HPDE6-E6E7 (cell line): ENCODE measurements at regions not wholly inside any gene's neighbourhood (a gene's known extent, or its start where the extent isn't known, plus 50 kb on each side); places are given as distances from the start of the nearest gene placed in this dataset.
"Not testable (repeated sequence)": the region's sequence is repeated elsewhere in the genome, so short reads cannot be mapped to it uniquely, and the experiment has no call there.

Experiments used
- DNase-seq: peaks from one replicate; pipeline ENCODE4 v3.0.0; 2011; ENCODE audit warnings: missing footprints; ENCODE audit errors: extremely low spot score

DNA sequence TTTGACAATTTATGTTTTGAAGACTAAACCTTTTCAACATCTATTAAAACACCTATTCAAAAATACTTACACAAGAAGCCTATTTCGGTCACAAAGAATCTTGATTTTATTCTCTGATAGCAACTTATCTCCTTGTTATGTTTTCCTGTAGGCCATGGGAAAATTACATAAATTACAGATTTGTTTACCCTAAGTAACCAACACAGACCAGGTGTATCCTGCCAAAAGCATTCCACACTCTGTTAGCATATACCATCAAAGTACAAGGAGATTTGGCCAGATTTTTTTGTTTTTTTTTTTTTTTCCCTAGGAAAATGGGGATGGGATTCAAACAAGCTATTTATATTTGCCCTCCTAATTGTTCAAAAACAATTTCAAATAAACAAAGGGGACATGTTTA is 497.9 kb upstream of the MAGEB18 start:
- no peak for DNase-seq

DNA sequence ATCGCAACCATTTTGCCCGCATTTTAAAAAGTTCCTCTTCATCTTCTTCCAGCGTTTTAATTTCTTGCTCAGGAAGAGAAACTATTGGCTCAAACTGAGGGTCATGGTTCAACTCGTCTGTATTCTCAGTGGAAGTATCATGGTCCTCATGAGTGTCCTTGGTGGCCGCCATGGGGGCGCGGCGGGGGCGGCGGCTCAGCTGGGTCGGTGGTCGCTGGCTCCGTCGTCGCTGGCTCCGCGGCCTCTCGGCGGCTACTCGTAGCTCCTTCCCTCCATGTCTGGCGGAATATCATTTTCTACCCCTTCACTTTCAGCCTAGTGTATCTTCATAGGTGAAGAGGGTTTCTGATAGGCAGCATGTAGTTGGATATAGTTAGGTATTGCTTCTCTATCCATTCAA is 492.0 kb upstream of the MAGEB18 start:
- no peak for DNase-seq

DNA sequence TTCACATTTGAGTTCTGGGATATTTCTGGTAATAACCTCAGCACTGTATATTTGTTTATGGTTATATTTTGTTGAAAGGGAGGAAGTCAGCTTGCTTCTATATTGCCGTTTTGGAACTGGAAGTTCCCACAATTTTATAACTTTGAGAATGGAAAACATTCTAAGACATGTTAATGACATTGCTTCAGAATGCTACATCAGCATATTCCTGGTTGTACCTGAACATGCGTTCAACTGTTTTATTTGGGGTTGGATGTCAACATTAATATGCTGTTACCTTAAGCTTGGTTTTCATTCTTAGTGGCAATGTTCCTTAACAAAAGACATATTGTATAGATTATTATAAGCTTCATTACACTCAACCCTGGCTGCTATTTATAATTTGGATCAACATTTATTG is 489.4 kb upstream of the MAGEB18 start:
- no peak for DNase-seq

DNA sequence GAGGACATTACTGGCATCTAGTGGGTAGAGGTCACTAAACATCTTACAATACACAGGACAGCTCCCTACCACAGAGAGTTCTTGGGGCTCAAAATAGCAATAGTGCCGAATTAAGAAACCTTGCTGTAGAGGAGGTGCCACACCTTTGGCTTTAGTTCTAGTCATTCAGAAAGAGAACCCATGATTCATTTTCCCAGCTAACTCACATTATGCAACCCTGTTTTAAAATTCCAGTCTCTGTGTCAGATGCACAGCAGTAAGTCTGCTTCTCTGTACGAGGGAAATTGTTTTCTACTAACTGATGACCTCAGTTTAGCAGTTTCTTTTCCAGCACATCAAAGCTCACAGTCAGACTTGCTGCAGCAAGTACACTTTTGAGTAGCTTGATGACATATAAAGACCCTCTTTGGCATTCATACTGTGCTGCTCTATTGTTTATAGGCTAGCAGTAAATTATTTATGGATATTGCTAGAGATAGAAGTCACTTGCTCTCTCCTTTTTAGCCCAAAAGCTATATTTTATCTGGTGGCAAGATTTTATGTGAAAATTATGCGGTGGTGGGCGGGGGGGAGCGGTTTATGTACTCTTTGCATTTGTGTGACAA is 487.8 kb upstream of the MAGEB18 start:
- peak; percentile 11 for DNase-seq

DNA sequence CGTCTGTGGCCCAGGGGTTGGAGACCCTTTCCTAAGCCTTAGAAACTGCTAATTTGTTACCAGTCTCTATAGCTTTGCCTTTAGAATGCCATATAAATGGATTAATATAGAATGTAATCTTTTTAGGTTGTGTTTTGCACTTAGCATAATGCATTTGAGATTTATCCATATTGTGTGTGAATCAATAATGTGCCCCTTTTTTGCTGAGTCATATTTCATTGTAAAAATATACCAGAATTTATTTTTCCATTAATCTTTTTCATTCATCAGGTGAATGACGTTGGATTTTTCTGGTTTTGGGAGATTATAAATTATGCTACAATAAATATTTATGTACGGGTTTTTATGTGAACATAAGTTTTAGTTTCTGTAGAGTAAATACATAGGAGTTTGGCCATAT is 478.8 kb upstream of the MAGEB18 start:
- DNase-seq = no peak

DNA sequence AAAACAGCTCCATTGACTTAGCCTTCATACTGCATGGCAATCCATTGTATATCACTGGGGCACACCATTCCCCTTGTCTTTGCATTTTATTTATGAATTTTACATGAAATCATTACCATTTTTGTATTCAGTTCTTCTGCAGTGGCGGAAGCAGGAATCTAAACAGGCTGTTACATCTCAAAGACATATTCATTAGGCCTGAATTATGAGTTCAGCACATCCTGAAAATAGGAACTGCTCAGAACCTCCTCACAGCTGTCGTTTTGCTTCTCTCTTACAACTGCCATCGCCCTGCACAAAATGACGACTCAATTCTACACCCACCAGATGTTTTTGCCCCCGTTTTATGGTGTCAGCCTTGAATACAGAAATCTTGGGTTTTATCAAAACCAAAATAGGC is 474.4 kb upstream of the MAGEB18 start:
- DNase-seq = no peak

DNA sequence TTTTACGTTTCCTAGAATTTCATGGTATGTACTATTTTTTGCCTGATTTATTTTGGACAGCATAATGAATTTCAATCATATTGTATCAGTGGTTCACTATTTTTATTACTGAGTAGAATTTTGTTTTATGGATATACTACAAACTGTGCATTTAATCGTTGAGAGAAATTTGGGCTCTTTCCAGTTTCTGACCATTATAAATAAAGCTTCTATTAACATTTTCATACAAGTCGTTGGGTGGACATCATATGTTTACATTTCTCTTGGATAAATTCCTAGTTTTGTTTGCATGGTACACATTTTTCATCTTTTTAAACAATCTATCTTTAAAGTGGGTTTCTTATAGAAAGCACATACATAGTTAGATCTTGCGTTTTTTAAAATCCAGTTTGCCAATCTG is 472.7 kb upstream of the MAGEB18 start:
- no peak for DNase-seq

DNA sequence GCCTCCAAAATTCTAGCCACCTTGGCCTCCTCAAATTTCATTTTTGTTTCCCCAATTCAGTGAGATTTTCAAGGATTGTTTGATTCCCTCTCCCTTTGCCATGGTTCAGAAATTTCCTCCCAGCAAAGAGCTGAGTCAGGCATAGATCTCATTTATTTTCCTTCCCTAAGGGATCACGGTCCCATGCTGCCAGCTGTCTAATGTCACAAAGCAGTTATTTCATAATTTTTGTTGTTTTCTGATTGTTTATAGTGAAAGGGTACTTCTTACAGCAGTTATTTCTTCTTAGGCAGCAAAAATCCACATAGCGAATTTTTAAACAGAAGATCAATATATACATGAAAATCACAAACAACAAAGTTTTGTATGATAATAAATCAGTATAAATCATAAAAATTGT is 470.5 kb upstream of the MAGEB18 start:
- DNase-seq = no peak

DNA sequence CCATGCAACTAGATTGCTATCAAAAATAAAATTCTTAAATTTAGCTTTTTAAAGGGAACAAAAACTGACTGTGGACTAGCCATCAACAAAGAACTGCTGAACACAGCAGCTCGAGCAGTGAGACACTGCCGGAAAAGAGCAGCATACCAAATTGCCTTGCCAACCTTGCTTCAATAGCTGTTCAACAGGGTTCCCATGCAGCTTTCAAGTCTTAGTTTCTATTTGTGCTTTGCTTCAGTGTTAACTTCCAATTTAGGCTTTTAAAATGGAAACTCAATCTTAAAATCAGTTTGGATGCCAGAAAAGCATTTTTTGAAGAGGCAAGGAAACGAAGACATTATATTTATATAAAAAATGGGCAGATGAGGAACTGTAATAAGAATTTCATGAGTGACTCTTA is 463.4 kb upstream of the MAGEB18 start:
- no peak for DNase-seq

DNA sequence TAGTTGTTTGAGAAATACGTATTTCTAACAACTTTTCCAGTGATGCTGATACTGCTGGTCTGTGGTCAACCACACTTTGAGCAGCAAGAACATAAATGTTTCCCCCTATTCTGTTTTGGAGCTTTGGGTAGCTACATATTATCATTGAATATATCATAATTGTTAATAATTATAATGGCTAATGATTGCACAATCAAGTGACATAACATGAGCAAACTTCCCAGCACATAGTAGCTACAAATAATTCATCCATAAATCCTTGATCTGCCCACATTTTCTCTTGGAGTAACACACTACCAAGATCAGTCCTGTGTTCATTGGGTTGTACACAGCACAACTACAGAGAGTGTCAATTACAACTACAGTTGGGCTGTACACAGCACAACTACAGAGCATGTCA is 436.3 kb upstream of the MAGEB18 start:
- no peak for DNase-seq

DNA sequence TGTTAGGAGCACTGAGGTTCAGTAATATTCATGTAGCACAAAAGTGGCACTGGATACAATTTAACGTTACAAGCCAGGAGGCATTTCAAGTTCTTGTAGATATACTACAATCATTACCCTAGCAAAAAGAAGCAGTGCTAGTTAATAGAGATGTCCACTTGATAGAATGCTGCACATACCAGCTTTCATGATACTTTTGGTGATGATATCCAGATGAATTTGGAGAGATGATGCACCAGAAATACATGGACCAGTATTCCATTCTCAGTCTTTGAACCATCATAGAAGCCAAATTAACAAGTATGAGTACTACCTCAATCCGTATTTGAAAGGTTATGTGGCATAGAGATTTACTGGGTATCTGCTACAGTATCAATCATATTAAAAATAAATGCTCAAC is 421.0 kb upstream of the MAGEB18 start:
- no peak for DNase-seq

DNA sequence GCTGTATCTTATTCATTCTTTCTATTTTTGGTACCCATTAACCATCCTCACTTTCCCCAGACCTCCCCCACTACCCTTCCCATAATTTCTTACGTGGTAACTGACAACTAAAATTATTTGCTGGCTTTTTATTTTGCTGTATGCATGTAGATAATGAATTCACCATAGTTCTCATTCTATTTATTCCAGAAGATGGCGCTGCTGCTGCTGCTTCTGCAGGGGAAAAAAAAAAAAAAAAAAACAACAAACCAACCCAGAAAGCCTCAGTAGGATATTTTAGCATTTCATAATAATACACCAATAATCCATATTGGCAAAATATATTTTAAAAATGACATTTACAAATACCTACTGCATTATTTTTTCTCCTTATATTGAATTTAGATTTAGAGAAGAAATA is 416.6 kb upstream of the MAGEB18 start:
- no peak for DNase-seq

DNA sequence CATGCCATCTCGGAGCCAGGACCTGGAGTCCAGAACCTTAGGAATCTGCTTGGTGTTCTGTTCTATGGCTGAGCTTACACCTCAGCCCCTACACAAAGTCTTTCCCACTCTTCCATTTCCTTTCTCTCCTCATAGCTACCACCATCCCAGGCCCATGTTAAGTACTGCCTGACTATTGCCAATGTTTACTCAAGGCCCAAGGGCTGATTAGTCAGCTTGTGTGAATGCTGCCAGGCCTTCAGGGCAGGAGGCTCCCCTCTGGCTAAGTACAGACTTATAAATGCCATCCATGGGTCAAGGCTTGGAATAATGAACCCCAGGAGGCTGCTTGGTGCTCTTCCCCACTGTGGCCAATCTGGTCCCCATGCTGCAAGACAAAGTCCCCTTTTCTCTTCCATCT is 411.6 kb upstream of the MAGEB18 start:
- DNase-seq = no peak

DNA sequence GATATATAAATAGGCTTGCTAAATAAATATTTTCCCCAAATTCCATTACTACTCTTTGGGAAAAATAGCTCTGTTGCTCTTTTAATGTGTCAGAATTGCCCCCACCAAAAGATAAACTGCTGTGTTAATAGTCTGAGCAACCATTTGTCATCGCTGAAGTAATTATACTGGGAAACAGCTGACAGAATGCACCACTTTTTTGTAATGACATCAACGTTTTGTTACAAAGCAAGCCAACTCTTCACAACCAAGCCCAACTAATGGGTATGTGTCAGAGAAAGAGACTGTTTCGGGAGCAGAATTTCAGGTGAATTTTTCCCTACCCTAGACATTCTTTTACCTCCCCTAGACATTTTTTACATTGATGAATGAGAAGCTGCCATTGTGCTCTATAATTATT is 405.0 kb upstream of the MAGEB18 start:
- no peak for DNase-seq

DNA sequence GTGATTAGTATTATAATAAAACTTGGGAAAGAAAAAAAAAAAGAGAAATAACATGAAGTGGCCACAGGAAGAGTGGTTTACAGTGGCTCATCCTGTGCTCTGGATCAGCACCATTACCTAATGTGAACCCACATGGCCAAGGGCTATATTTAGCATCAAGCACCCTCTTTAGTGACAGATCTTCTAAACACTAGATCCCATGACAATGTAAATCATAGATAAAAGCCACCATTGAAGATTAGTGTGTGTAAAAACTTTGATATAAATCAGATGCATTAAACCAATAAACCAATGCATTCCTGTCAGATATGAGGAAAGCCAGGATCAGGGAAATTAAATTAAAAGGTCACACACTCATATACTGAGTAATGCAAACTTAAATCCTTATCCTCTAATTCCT is 400.6 kb upstream of the MAGEB18 start:
- DNase-seq = no peak

DNA sequence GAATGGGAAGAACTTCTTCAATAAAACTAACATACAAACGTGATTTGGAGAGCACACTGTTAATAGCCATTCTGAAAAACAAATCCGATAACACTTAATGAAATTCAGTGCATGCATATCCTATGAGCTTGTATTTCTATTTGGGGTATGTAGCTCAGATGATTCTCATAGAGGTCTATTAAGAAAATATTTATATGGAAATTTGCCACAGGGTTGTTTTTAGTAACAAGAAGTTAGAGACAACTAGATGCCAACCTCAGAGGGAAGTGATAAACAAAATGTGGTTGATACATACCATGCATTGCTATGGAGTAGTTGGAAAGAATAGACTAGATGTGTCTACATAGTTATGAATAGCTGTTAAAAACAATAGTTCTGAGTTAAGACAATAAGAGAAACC is 395.8 kb upstream of the MAGEB18 start:
- DNase-seq = no peak

DNA sequence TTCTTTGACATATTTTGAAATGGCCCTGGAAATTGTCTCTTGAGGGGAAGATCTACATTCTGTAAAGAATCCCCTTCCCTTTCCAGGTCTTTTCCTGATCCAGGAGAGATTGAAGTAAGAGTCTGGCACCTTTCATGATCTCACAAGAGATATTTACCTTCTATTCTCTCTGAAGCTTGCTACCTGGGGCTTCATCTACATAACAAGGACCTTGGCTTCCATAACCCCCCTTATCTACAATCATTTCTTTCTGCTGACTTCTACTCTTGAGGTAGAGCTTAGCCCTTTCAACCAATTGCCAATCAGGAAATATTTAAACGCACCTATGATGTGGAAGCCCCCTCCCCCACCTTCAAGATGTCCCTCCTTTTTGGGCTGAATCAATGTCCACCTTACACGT is 383.7 kb upstream of the MAGEB18 start:
- DNase-seq = no peak

DNA sequence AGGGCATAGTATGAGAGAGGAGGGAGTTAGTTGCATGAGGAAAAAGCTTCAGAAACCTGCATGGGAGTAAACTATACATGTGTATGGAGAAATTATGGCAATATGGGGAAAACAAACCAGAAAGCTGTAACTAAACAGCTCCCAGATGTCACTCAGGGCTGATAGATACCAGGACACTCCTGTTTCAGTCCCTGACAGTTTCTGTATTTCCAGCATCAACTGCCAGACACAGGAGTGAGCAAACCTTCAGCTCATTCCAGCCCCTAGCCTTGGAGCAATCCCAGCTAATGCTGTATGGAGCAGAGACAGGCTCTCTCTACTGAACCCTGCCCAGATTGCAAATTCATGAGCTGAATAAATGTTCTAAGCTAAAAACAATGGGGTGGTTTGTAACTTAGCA is 382.9 kb upstream of the MAGEB18 start:
- no peak for DNase-seq

DNA sequence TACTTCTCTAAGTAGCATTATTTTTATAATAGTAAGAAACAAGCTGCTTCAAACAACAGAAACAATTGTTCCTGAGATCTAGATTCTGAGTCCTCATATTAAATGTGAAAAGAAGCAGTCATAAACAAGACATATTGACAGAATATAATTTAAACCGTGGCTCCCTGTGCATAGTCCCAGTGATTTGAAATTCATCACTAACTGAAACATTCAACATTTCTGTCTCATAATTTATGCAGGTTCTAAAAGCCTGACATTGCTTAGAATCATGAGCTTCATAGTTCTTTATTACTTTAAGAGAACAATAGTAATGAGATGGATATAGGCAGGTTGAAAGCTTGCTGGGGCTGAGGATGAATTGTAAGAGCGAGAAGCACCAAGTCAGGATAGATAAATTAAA is 375.5 kb upstream of the MAGEB18 start:
- DNase-seq = no peak

DNA sequence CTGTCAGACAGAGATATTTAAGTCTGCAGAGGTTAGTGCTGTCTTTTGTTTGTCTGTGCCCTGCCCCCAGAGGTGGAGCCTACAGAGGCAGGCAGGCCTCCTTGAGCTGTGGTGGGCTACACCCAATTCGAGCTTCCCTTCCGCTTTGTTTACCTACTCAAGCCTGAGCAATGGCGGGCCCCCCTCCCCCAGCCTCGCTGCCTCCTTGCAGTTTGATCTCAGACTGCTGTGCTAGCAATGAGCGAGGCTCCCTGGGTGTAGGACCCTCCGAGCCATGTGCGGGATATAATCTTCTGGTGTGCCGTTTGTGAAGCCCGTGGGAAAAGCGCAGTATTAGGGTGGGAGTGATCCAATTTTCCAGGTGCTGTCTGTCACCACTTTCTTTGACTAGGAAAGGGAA is 366.3 kb upstream of the MAGEB18 start:
- DNase-seq = not testable (repeated sequence)

DNA sequence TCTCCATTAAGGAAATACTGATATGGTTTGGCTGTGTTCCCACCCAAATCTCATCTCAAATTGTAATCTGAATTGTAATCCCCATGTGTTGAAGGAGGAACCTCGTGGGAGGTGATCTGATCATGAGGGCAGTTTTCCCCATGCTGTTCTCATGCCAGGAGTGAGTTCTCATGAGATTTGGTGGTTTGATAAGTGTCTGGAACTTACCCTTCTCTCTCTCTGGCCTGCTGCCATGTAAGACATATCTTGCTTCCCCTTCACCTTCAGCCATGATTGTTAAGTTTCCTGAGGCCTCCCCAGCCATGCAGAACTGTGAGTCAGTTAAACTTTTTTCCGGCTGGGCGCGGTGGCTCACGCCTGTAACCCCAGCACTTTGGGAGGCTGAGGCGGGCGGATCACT is 340.3 kb upstream of the MAGEB18 start:
- not testable (repeated sequence) for DNase-seq

DNA sequence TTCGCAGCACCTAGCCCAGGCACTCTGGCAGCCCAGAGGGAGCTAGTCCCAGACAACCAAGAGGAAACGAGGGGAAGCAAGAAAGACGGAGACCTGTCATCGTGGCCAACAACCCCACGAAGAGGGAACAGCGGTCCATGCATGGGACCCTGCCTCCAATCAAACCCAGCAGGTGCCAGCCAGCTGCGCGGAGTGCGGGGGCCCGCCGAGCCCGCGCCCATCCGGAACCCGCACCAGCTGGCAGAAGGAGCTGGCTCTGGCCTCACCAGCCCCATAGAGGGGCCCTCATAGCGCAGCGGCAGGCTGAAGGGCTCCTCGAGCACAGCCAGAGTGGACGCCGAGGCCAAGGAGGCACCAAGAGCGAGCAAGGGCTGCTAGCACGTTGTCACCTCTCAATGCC is 332.4 kb upstream of the MAGEB18 start:
- DNase-seq = no peak

DNA sequence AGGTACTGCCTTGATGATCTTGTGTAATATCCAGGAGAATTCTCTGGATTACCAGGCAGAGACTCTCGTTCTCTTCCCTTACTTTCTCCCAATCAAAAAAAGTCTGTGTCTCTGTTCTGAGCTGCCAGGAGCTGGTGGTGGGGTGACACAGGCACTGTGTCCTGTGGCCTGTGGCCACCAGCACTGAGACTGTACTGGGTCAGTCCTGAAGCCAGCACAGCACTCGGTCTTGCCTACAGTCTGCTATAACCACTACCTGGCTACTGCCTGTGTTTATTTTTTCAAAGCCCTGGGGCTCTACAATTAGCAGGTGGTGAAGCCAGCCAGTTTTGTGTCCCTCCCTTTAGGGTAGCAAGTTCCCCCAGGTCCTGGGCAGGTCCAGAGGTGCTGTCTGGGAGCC is 331.1 kb upstream of the MAGEB18 start:
- no peak for DNase-seq

DNA sequence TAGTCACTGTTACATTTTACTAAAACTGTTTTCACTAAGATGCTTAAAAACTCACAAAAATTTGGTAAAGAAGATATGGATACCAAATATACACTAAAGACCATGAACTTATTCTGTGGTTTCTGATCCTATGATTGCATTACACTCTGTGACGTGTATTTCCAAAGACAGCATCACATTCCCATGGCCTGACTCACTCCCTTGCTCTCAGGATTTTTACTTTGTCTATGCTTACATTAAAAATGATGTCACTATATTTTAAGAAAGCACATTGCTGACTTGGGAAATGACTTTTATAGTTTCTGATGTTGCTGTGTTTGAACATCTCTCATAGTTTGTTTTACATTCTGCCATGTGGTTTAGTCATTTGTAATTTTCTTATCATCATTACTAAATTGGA is 327.9 kb upstream of the MAGEB18 start:
- DNase-seq = no peak

DNA sequence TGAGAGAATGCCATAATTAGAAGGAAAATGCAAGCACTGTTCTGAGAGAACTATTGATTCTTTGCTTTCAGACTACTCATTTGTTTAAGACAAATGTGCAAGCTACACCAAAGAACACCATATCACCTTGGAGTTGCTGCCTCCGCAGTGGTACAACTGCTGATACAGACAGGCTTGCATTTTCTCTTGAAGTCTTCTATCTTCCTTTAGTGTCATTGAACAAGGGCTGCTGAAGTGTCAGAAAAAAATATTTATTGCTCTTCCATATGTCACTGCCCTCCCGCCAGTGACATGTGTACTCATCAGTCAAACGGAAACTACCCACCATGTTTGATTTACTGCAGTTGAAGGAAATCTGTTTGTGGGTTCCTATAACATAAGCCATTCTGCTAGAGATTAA is 318.3 kb upstream of the MAGEB18 start:
- DNase-seq = no peak
